Embryonic facial prominence (tissue), 1 donor: ENCODE measurements at regions not wholly inside any gene's neighbourhood (a gene's known extent, or its start where the extent isn't known, plus 50 kb on each side); places are given as distances from the start of the nearest gene placed in this dataset.
"Not testable (repeated sequence)": the region's sequence is repeated elsewhere in the genome, so short reads cannot be mapped to it uniquely, and the experiment has no call there.

Source experiments
- DNase-seq: peaks from one replicate; pipeline ENCODE4 v3.0.0-alpha.2; 2016; ENCODE audit errors: extremely low spot score

DNA sequence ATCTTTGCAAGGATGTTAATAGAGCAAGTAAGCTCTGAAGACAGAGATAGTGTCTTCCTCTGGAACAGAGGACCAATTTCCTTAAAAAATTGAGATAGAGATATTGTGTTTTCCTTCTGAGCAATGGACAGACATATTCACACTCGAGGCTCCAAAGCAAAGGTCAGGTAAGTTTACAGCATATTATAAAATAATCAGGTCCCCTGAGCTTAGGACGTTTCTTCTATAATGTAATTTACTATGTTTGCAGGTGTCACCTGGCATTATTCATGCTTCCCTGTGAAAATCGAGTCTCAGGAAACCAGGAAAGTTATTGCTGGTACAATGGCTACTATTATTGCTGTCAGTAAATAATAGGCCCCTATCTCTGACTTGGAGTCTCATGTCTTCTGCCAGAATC, 1135.8 kb upstream of the ACVR2A start:
- DNase-seq, result no peak

- no peak for DNase-seq
Measured at GRCh38 chr2:146701183-146701582, 1143.6 kb upstream of the ACVR2A start.

DNA sequence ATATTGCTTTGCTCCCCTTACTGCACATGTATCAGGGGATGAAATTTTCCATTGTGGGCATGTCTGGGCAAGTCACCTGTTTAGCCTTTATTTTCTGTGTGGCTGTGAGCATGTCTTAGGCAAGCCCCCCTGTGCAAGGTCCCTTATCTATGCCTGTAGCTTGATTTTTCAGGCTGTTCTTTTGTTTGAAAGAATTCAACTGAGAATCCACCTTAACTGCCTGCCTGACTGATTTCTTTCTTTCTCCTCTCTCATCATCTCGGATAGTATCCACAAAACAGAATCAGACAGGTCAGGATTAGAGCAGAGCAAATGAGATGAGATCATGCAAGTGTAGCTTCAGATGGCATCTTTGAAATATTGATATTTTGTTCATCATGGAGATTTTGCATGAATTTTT, 1147.5 kb upstream of the ACVR2A start:
- no peak for DNase-seq

DNA sequence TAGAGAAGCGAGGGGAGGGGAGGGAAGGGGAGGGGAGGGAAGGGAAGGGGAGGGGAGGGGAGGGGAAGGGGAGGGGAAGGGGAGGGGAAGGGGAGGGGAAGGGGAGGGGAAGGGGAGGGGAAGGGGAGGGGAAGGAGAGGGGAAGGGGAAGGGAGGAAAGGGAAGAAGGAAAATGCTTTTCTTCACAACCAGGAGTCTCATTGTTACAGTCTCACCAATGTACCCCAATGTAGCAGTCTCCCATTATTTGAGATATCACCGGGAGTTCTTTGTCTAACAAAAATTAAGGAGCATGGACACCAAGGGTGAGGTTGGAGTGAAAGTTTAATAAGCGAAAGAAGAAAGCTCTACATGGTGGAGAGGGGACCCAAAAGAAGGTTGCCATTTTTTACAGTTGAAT, 1148.0 kb upstream of the ACVR2A start:
- DNase-seq, result not testable (repeated sequence)

DNA sequence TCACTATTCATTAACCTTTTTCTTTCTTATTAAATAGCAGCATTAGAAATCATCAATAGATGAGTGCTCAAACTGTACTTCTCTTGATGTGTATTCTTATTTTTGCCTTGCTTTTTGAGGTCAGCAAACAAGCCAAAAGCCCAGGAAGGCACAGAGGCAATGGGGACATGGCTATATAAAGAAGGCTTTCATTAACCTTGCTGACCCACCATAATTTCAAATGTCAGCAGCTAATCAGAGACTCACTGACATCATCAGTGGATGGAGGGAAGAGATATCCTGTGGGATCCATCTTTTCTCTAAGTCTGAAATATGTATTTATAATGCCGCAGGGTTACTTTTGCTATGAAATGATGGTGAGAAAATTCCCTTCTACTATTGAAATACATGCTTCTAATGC, 1162.8 kb upstream of the ACVR2A start:
- DNase-seq, result no peak

GRCh38 chr2:146678516-146678915, 1166.3 kb upstream of the ACVR2A start:
- no peak for DNase-seq

DNA sequence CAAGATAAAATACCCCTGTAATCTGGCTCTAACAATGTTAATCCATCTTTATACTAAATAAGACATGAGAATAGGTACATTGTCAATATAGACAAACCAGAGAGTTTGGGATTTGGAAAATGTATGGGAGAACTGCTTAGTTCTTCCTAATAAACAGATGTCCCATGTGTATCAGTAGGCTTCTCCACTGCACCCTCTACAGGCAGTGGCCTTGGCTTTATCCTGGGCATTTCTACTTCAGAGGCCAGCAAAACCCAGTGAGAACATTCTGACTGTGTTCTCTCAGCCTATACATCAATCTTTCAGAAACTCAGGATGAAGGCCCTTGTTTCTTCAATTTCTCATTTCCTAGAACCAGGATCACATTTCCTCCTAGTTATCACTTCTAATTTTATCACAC, 1167.5 kb upstream of the ACVR2A start:
- DNase-seq, result no peak

DNA sequence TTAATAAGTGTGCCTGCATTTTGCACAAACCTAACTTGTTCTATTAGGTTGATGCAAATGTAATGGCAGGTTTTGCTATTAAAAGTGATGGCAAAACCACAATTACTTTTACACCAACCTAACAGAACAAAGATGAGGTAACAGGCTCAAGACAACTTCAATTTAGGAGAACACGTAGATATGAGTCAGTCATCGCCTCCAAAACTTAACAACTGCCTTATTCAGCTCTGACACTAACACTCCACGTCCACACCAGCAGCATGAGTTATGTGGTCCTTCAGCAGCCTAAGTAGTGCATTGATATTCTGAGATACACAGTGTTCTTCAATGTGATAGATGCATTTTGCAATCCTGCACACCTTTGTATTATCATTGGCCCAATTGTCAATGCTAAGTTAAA, 1175.1 kb upstream of the ACVR2A start:
- DNase-seq, result no peak

GRCh38 chr2:146666340-146666739, 1178.5 kb upstream of the ACVR2A start:
- no peak for DNase-seq

- DNase-seq, result no peak
Measured at GRCh38 chr2:146665800-146666199, 1179.0 kb upstream of the ACVR2A start.

DNA sequence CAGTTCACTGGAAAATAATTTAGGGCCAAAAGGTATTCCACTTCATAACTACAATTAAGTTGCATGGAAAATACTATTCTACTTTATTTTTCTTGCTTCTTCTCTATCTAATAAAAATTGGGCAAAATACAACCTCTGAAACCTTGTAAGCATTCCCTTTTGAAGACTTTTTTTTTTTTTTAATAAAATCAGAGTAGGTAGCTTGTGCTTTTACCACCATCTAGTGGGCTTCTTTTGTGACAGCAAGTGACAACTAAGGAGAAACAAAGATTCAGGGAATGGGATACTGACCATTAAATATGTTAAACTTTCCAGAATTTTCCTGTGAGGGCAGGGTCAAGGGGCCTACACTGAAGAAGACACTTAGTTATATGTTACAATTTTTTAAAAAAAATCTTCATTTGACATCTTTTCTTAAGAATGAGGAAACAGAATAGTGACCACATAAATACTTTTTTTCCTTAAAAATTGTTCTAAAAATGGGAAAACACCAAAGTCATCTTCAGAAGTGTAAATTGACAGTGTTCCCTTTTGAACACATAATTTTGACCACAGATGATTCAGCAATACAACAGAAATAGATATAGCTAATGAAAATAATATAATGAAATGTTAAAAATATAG, 1183.2 kb upstream of the ACVR2A start:
- DNase-seq, result peak; percentile 35

DNA sequence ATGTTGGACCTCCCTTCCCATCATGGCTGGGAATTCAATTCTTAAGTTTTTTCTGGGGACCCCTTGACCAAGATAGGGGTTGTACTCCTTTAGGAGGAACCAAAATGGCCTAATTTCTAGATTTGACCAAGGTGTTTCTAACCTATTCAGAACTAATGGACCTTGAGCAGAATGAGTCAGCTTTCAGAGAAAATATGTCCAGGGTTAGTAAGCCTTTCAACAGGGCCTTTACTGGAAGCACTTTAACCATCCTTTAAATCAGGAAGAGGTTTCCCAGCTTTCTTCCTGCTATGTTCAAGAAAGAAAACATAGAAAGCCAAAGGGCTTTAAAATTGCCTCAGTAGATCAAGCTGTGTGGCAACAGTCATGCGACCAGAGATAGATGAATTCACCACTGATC, 1184.9 kb upstream of the ACVR2A start:
- no peak for DNase-seq

- no peak for DNase-seq
Measured at GRCh38 chr2:146652311-146652710, 1192.5 kb upstream of the ACVR2A start.

GRCh38 chr2:146651361-146651760, 1193.5 kb upstream of the ACVR2A start:
- DNase-seq, result no peak

DNA sequence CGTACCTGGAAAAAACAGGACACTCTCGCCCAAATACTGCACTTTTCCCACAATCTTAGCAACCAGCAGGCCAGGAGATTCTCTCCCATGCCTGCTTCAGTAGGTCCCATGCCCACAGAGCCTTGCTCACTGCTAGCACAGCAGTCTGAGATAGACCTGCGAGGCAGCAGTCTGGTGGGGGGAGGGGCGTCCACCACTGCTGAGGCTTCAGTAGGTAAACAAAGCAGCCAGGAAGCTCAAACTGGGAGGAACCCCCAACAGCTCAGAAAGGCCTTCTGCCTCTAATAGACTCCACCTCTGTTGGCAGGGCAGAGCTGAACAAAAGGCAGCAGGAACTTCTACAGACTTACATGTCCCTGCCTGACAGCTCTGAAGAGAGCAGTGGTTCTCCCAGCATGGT, 1202.8 kb upstream of the ACVR2A start:
- no peak for DNase-seq

DNA sequence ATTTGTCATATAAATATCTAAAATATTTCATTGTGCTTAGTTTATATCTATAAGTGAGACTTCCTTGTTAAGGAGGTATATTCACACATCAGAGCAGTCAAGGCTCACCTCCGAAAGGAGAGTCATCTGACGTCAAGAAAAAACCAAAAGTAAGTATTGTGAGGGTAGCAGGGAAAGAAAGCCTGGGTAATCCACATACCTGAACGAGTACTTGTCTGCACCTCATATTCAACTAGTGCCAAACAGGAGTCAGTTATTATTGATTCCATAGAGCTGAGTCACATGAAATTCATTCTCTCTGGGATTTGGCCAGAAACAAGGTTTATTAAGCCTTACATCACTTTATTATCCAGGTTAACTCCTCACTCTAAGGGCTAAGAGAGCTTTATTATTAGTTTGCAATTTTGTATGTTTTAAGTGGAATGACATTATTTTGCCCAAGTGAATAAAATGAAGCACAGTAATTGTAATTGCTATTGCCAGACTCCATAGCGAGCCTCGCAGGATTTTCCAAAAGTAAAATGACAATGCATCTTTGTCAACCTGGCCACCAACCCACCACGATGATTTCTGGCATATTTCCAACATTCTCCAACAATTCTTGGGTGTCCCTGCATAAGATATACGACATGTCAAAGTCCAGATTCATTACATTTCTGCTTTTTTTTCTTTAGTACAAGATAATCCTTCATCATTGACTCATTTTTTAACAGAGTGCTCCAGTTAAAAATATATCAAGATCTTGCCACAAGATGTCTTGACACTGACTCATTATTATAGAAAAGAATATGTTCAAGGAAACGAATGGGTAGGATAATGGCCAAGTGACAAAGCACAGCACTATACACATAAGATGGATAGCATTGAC, 1210.4 kb upstream of the ACVR2A start:
- no peak for DNase-seq

DNA sequence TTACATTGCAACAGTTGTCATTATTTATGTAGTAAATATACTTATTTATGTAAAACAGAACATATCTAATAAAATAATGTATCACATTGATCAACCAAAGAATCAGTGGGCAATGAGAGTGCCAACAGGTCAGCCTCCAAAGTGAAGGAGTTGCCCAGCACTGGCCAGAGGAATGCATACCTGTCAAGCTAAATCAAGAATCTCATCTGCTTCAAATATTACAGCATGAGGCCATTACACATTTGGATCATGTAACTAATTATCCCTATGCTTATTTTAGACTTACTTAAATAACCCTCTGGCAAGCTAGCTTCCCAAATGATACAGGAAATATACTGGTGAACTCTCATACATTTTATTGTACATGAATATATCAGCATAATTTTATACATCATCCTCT, 1211.7 kb upstream of the ACVR2A start:
- no peak for DNase-seq

- no peak for DNase-seq
Measured at GRCh38 chr2:146632707-146633106, 1212.1 kb upstream of the ACVR2A start.

DNA sequence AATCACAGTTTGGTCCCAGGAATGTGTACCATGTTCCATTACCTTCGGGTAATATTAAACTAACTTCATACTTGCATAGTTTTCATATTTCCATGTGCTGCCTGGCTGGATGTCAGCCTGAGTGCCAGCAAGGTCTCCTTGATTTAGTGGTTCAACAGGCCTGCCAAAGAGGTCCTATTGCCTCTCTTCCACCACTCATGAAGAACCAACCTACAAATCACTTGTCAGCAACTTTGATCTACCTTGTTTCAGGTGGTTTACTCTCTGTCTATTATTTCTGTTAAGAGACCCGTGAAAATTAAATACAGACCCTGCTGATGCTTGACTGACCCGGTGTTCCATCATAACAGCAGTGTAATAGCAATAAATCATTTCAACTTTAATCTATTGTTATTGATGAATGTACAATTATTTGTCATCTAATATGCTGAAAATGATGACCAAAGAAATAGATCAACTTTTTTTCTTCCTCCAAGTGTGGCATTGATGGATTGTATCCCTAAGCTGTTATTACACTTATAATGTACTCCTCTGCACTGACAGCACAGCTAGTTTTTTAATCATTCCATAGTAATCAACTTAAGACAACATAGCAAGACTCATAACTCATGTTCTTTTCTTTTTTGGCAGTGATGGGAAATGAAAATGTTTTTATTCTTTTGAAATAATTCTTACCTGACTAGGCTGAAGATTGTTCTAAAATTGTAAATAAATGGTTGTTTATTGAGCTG, 1220.2 kb upstream of the ACVR2A start:
- DNase-seq, result no peak

DNA sequence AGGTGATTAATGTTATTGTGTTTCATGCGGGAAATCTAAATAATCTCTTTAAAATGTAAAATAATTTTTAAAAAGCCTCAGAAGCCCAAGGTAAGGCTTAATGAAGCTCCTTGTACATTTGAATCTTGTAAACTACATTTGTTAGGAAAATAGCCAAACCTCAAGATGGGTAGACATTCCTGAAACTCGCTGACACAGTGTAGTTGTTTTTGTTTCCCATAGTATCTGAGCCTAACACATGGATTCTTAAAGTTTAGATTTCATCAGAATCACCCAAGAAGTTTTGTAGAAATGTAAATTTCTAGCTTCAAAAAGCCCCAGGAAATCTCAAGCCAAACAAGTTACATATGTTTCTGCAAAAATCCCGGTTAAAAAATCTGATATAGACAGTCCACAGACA, 1221.1 kb upstream of the ACVR2A start:
- DNase-seq, result no peak

DNA sequence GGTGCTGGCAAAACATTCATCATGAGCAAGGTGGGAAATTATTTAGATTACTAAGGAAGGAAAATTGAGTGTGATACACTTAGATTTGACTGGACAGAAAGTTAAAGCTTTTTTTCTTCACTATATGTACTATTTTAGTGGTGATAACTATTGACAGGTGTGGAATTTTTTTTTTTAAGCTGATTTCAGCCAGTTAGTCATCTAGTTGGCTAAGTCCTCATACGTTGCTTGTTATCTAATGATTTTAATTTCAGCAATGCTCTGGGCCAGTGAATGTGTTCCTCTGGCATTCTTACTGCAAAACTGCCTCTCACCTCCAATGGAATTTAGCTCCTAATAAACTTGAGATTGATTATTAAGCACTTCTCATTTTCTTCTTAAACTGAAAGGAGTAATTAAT, 1223.2 kb upstream of the ACVR2A start:
- DNase-seq, result no peak

- no peak for DNase-seq
Measured at GRCh38 chr2:146615778-146616177, 1229.1 kb upstream of the ACVR2A start.

DNA sequence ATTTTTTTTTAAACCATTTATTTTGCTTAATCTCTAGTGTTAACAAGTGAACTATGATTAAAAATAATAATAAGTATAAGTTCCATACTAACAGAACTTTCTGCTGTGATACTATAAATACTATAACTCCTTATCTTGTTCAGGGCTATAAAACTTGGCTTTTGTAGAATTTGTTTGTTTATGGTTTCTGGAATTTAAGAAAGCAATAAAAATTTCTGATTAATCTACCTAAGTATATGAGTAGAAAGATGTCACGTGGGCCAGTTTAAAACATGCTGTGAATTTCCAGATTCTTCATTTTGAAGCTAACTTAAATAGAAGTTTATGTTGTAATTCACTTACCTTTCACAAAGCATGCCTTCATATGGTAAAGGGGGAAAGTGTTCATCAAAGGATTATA, 1236.3 kb upstream of the ACVR2A start:
- no peak for DNase-seq
